H9 (cell line): ENCODE measurements at regions not wholly inside any gene's neighbourhood (a gene's known extent, or its start where the extent isn't known, plus 50 kb on each side); places are given as distances from the start of the nearest gene placed in this dataset.

Experiments used
- DNase-seq: peaks from one replicate; pipeline ENCODE4 v3.0.0-alpha.2; 2017
- H2AFZ ChIP-seq: one replicate; pipeline ENCODE4 v1.6.1; 2013; ENCODE audit warnings: mild to moderate bottlenecking, low read length, control low read depth, moderate library complexity
- H2AK5ac ChIP-seq: 2 replicates; pipeline ENCODE4 v1.6.1; 2013; ENCODE audit warnings: low read length, control low read depth, mixed read lengths; ENCODE audit not compliant: insufficient read length
- H2BK120ac ChIP-seq: one replicate; pipeline ENCODE4 v1.6.1; 2013; ENCODE audit warnings: low read depth, mild to moderate bottlenecking, low read length, control low read depth, inconsistent platforms; ENCODE audit not compliant: poor library complexity, severe bottlenecking
- H2BK12ac ChIP-seq: 2 replicates; pipeline ENCODE4 v1.6.1; 2013; ENCODE audit warnings: low read length, control low read depth, mixed read lengths, low read depth; ENCODE audit not compliant: insufficient read length
- H2BK15ac ChIP-seq: 2 replicates; pipeline ENCODE4 v1.6.1; 2013; ENCODE audit warnings: low read depth, low read length, control low read depth
- H2BK20ac ChIP-seq: one replicate; pipeline ENCODE4 v1.6.1; 2013; ENCODE audit warnings: low read depth, mild to moderate bottlenecking, low read length, control low read depth, inconsistent platforms; ENCODE audit not compliant: poor library complexity, severe bottlenecking
- H2BK5ac ChIP-seq: 2 replicates; pipeline ENCODE4 v1.6.1; 2013; ENCODE audit warnings: low read length, control low read depth, mixed read lengths; ENCODE audit not compliant: insufficient read length
- H3K14ac ChIP-seq: 2 replicates; pipeline ENCODE4 v1.6.1; 2013; ENCODE audit warnings: low read length, control low read depth; ENCODE audit not compliant: insufficient read depth
- H3K18ac ChIP-seq: 2 replicates; pipeline ENCODE4 v1.6.1; 2013; ENCODE audit warnings: low read depth, mild to moderate bottlenecking, mixed read lengths, low read length, control low read depth; ENCODE audit not compliant: insufficient read length
- H3K23ac ChIP-seq: 2 replicates; pipeline ENCODE4 v1.6.1; 2013; ENCODE audit warnings: low read length, control low read depth, mixed read lengths, low read depth; ENCODE audit not compliant: insufficient read length
- H3K23me2 ChIP-seq: 2 replicates; pipeline ENCODE4 v1.6.1; 2013; ENCODE audit warnings: low read depth, mild to moderate bottlenecking, mixed read lengths, low read length, control low read depth; ENCODE audit not compliant: insufficient read length, poor library complexity, severe bottlenecking
- H3K27ac ChIP-seq: 2 replicates; pipeline ENCODE4 v1.5.1; 2013; ENCODE audit warnings: low read length, control low read depth, mixed read lengths, low read depth; ENCODE audit not compliant: insufficient read length
- H3K27me3 ChIP-seq: 2 replicates; pipeline ENCODE4 v1.6.1; 2013; ENCODE audit warnings: low read length, control low read depth, inconsistent platforms; ENCODE audit not compliant: insufficient read depth
- H3K4ac ChIP-seq: 2 replicates; pipeline ENCODE4 v1.6.1; 2013; ENCODE audit warnings: low read depth, mild to moderate bottlenecking, control low read depth, inconsistent platforms, low read length, moderate library complexity
- H3K4me1 ChIP-seq: 2 replicates; pipeline ENCODE4 v1.6.1; 2013; ENCODE audit warnings: low read length, control low read depth, inconsistent platforms; ENCODE audit not compliant: insufficient read depth
- H3K4me2 ChIP-seq: 2 replicates; pipeline ENCODE4 v1.6.1; 2013; ENCODE audit warnings: low read length, control low read depth, mixed read lengths; ENCODE audit not compliant: insufficient read length, insufficient read depth
- H3K56ac ChIP-seq: 2 replicates; pipeline ENCODE4 v1.6.1; 2013; ENCODE audit warnings: low read depth, mild to moderate bottlenecking, mixed read lengths, low read length, control low read depth; ENCODE audit not compliant: insufficient read length
- H3K79me1 ChIP-seq: 2 replicates; pipeline ENCODE4 v1.6.1; 2013; ENCODE audit warnings: low read depth, mild to moderate bottlenecking, moderate library complexity, low read length, control low read depth, inconsistent platforms; ENCODE audit not compliant: insufficient read depth, poor library complexity, severe bottlenecking
- H3K79me2 ChIP-seq: 2 replicates; pipeline ENCODE4 v1.6.1; 2013; ENCODE audit warnings: low read length, control low read depth, inconsistent platforms; ENCODE audit not compliant: insufficient read depth
- H3K9ac ChIP-seq: 2 replicates; pipeline ENCODE4 v1.6.1; 2013; ENCODE audit warnings: low read length, control low read depth, mixed read lengths; ENCODE audit not compliant: insufficient read length; ENCODE audit errors: extremely low read depth
- H3K9me3 ChIP-seq: one replicate; pipeline ENCODE4 v1.6.1; 2013; ENCODE audit warnings: low read depth, low read length, inconsistent platforms; ENCODE audit not compliant: control insufficient read depth
- H3T11ph ChIP-seq: one replicate; pipeline ENCODE4 v1.6.1; 2013; ENCODE audit warnings: mild to moderate bottlenecking, low read length, control low read depth, inconsistent platforms
- H4K20me1 ChIP-seq: one replicate; pipeline ENCODE4 v1.6.1; 2013; ENCODE audit not compliant: control insufficient read depth, insufficient read length, insufficient read depth
- H4K5ac ChIP-seq: 2 replicates; pipeline ENCODE4 v1.6.1; 2013; ENCODE audit warnings: low read depth, mild to moderate bottlenecking, mixed read lengths, low read length, control low read depth; ENCODE audit not compliant: insufficient read length
- H4K8ac ChIP-seq: replicated peaks from 2 replicates; pipeline ENCODE4 v1.6.1; 2013; ENCODE audit warnings: low read length, control low read depth, mixed read lengths, low read depth; ENCODE audit not compliant: insufficient read length
- H4K91ac ChIP-seq: 2 replicates; pipeline ENCODE4 v1.6.1; 2013; ENCODE audit warnings: low read depth, mild to moderate bottlenecking, moderate library complexity, mixed read lengths, low read length, control low read depth; ENCODE audit not compliant: insufficient read length
- H3K27ac Mint-ChIP-seq, 3 experiments: 2 replicates in 2 of 3; 3 replicates in 1 of 3; pipeline ENCODE4 v1.8.0; 2020 to 2021; ENCODE audit warnings: mixed read lengths in 3 of 3, mild to moderate bottlenecking in 1 of 3, moderate library complexity in 1 of 3
- H3K27me3 Mint-ChIP-seq: 2 replicates; pipeline ENCODE4 v1.8.0; 2021; ENCODE audit warnings: low read depth, mild to moderate bottlenecking, moderate library complexity, mixed read lengths
- H3K36me3 Mint-ChIP-seq, 3 experiments: 2 replicates in 2 of 3; 3 replicates in 1 of 3; pipeline ENCODE4 v1.8.0; 2020 to 2021; ENCODE audit warnings: low read depth in 3 of 3, mixed read lengths in 3 of 3; ENCODE audit not compliant: insufficient read depth in 1 of 3
- H3K4me1 Mint-ChIP-seq, 2 experiments: 2 replicates each; pipeline ENCODE4 v1.8.0; 2020; ENCODE audit warnings: mixed read lengths in 2 of 2
- H3K4me3 Mint-ChIP-seq, 2 experiments: 2 replicates in 1 of 2; 3 replicates in 1 of 2; pipeline ENCODE4 v1.8.0; 2020 to 2021; ENCODE audit warnings: mild to moderate bottlenecking in 2 of 2, mixed read lengths in 2 of 2, moderate library complexity in 1 of 2
- H3K9me3 Mint-ChIP-seq, 2 experiments: 2 replicates in 1 of 2; 3 replicates in 1 of 2; pipeline ENCODE4 v1.8.0; 2020; ENCODE audit warnings: mild to moderate bottlenecking in 2 of 2, mixed read lengths in 2 of 2, moderate library complexity in 1 of 2
- WGBS: extraction: QIAGEN DNeasy Blood & Tissue Kit; methylation state at CpG from one replicate; pipeline ENCODE4 v1.1.7; 2013; ENCODE audit warnings: missing lambda C conversion rate, low lambda C conversion rate, mixed read lengths; ENCODE audit not compliant: insufficient read length; ENCODE audit errors: extremely low coverage; 5-methylcytosine and 5-hydroxymethylcytosine counted together
- TF ChIP-seq, protein P1 (sequence below): fragments of 200-600 bp; sonication (generic); conservative IDR thresholded peaks from 3 replicates; pipeline ENCODE4 v1.8.0; 2021; ENCODE audit warnings: antibody characterized with exemption, mild to moderate bottlenecking

DNA sequence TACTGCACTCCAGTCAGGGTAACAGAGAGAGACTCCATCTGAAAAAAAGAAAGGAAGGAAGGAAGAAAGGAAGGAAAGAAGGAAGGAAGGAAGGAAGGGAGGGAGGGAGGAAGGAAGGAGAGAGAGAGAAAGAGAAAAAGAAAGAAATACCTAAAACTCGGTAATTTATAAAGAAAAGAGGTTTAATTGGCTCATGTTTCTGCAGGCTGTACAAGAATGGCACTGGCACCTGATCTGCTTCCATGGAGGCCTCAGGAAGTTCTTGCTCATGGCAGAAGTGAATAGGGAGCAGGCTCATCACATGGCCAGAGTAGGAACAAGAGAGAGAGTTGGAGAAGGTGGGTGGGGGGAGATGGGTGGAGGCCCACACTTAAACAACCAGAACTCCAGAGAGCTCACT, 215.2 kb upstream of the IRX3 start:
- H3K27ac Mint-ChIP-seq, result no peak overlapping the region; a peak in 1 of 7 replicates
- no peak overlapping the region for H3K18ac ChIP-seq
- no peaks in the 10 kb centered on the region for H3K79me1 ChIP-seq
- no peaks in the 10 kb centered on the region for H3K27me3 ChIP-seq
- H3K36me3 Mint-ChIP-seq, result peaks cover 2 to 15% (median 4%) of the 10 kb centered on the region in 3 experiments; a peak in 5 of 7 replicates
- no peak overlapping the region for H4K8ac ChIP-seq
- no peak overlapping the region for H3K56ac ChIP-seq
- peaks cover 33 to 39% of the 10 kb centered on the region in 2 experiments for H3K4me1 Mint-ChIP-seq
- H3T11ph ChIP-seq, result no peak overlapping the region
- H3K9ac ChIP-seq, result no peak overlapping the region
- H3K79me2 ChIP-seq, result no peaks in the 10 kb centered on the region
- H3K4me3 Mint-ChIP-seq, result no peak overlapping the region
- H3K9me3 ChIP-seq, result no peaks in the 10 kb centered on the region
- H3K4me1 ChIP-seq, result no peaks in the 10 kb centered on the region; the same call in 1 of the 2 replicates
- H4K5ac ChIP-seq, result no peak overlapping the region
- no peak overlapping the region for H3K4ac ChIP-seq
- H3K4me2 ChIP-seq, result no peak overlapping the region
- no peak overlapping the region for H2AK5ac ChIP-seq
- DNase-seq, result no peak
- H2BK5ac ChIP-seq, result no peak overlapping the region
- no peak overlapping the region for H4K91ac ChIP-seq
- TF ChIP-seq, protein P1, sequence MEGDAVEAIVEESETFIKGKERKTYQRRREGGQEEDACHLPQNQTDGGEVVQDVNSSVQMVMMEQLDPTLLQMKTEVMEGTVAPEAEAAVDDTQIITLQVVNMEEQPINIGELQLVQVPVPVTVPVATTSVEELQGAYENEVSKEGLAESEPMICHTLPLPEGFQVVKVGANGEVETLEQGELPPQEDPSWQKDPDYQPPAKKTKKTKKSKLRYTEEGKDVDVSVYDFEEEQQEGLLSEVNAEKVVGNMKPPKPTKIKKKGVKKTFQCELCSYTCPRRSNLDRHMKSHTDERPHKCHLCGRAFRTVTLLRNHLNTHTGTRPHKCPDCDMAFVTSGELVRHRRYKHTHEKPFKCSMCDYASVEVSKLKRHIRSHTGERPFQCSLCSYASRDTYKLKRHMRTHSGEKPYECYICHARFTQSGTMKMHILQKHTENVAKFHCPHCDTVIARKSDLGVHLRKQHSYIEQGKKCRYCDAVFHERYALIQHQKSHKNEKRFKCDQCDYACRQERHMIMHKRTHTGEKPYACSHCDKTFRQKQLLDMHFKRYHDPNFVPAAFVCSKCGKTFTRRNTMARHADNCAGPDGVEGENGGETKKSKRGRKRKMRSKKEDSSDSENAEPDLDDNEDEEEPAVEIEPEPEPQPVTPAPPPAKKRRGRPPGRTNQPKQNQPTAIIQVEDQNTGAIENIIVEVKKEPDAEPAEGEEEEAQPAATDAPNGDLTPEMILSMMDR, result no peak
- no peak overlapping the region for H3K27ac ChIP-seq
- H2BK120ac ChIP-seq, result no peak overlapping the region
- H2BK20ac ChIP-seq, result no peak overlapping the region
- peaks cover 5 to 12% of the 10 kb centered on the region in 2 experiments; a peak in 4 of 5 replicates for H3K9me3 Mint-ChIP-seq
- peaks cover 2% of the 10 kb centered on the region for H3K27me3 Mint-ChIP-seq
- H3K23me2 ChIP-seq, result peaks cover 2% of the 10 kb centered on the region
- no CpG with 5 or more reads among the region's 1 CpG for WGBS
- H2BK15ac ChIP-seq, result no peak overlapping the region
- H3K23ac ChIP-seq, result no peak overlapping the region
- H4K20me1 ChIP-seq, result no peaks in the 10 kb centered on the region
- no peak overlapping the region for H3K14ac ChIP-seq
- H2AFZ ChIP-seq, result no peak overlapping the region
- no peak overlapping the region for H2BK12ac ChIP-seq
